NCI-H1436 (cell line): ENCODE measurements at regions not wholly inside any gene's neighbourhood (a gene's known extent, or its start where the extent isn't known, plus 50 kb on each side); places are given as distances from the start of the nearest gene placed in this dataset.
"Not testable (repeated sequence)": the region's sequence is repeated elsewhere in the genome, so short reads cannot be mapped to it uniquely, and the experiment has no call there.

Experiments
- DNase-seq: peaks from one replicate; lab custom pipeline; 2025; lab: John Stamatoyannopoulos, UW

GRCh38 chr7:66458991-66459390, 169.7 kb upstream of the KCTD7 start:
- DNase-seq, result not testable (repeated sequence)

- DNase-seq, result not testable (repeated sequence)
Observed at GRCh38 chr7:66459783-66460413, 168.8 kb upstream of the KCTD7 start.

- no peak for DNase-seq
Observed at GRCh38 chr7:66460921-66461361, 167.7 kb upstream of the KCTD7 start.

GRCh38 chr7:66461397-66461796, 167.3 kb upstream of the KCTD7 start:
- DNase-seq, result not testable (repeated sequence)

- not testable (repeated sequence) for DNase-seq
Observed at GRCh38 chr7:66462831-66463230, 165.8 kb upstream of the KCTD7 start.

GRCh38 chr7:66464059-66464458, 164.6 kb upstream of the KCTD7 start:
- DNase-seq, result no peak

GRCh38 chr7:66466081-66466600, 162.5 kb upstream of the KCTD7 start:
- no peak for DNase-seq

- no peak for DNase-seq
Observed at GRCh38 chr7:66467887-66468286, 160.8 kb upstream of the KCTD7 start.

- not testable (repeated sequence) for DNase-seq
Observed at GRCh38 chr7:66473064-66473463, 155.6 kb upstream of the KCTD7 start.

GRCh38 chr7:66474441-66474840, 154.2 kb upstream of the KCTD7 start:
- no peak for DNase-seq

GRCh38 chr7:66476056-66476455, 152.6 kb upstream of the KCTD7 start:
- DNase-seq, result not testable (repeated sequence)

- not testable (repeated sequence) for DNase-seq
Observed at GRCh38 chr7:66477822-66478397, 150.8 kb upstream of the KCTD7 start.

- DNase-seq, result not testable (repeated sequence)
Observed at GRCh38 chr7:66481229-66481628, 147.5 kb upstream of the KCTD7 start.

- DNase-seq, result not testable (repeated sequence)
Observed at GRCh38 chr7:66489065-66489464, 139.6 kb upstream of the KCTD7 start.

- DNase-seq, result not testable (repeated sequence)
Observed at GRCh38 chr7:66489741-66490140, 138.9 kb upstream of the KCTD7 start.

- DNase-seq, result not testable (repeated sequence)
Observed at GRCh38 chr7:66490979-66491378, 137.7 kb upstream of the KCTD7 start.

- DNase-seq, result not testable (repeated sequence)
Observed at GRCh38 chr7:66492405-66492804, 136.3 kb upstream of the KCTD7 start.

GRCh38 chr7:66493235-66494205, 135.2 kb upstream of the KCTD7 start:
- peak; percentile 97 for DNase-seq

GRCh38 chr7:66497346-66497745, 131.3 kb upstream of the KCTD7 start:
- no peak for DNase-seq

GRCh38 chr7:66500087-66500486, 128.6 kb upstream of the KCTD7 start:
- no peak for DNase-seq

GRCh38 chr7:66502230-66503035, 126.2 kb upstream of the KCTD7 start:
- DNase-seq, result no peak

GRCh38 chr7:66503036-66503370, 125.7 kb upstream of the KCTD7 start:
- DNase-seq, result no peak
